ENCODE measurements at regions not wholly inside any gene's neighbourhood (a gene's known extent, or its start where the extent isn't known, plus 50 kb on each side); places are given as distances from the start of the nearest gene placed in this dataset.

DNA sequence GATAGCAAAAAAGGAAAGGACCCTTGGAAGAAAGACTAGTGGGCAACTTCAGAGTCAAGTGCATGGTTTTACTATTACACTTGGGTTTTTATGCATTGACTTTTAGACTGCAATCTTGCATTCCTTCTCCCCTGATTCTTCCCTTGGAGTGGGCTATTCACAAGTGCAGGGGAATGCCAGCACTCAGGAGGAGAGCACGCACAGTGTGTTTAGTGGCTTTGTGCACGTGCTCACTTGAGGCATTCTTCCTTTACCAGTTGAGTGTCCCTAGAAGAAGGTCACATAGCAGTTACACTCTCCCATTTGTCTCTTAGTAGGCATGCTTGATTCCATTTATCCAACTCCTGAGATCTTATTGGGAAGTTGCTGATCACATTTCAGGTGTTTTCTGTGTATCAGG, 351.1 kb upstream of the HSFY2 start:
- no peaks in the 10 kb centered on the region for H3K27me3 ChIP-seq (ENCODE audit: control insufficient read depth in 4 of 4, insufficient read depth in 4 of 4, low read length in 3 of 4)
- H3K4me1 ChIP-seq (ENCODE audit: control insufficient read depth in 4 of 4, insufficient read depth in 4 of 4, low read length in 3 of 4), result no peaks in the 10 kb centered on the region
- TF ChIP-seq RAD21 (IDR thresholded peaks at IDR 0.05) (no peak), JUND (IDR thresholded peaks at IDR 0.05) (no peak), ATF3 (IDR thresholded peaks at IDR 0.05) (no peak), YY1 (IDR thresholded peaks at IDR 0.05) (no peak), HNF4A (conservative IDR thresholded peaks at IDR 0.05) (no peak), EGR1 (IDR thresholded peaks at IDR 0.05; ENCODE audit: low read depth in 2 of 2) (no peak), REST (IDR thresholded peaks at IDR 0.05) (no peak), FOXA2 (IDR thresholded peaks at IDR 0.05) (no peak), SP1 (IDR thresholded peaks at IDR 0.05) (no peak), TAF1 (conservative IDR thresholded peaks at IDR 0.05) (no peak), ZBTB33 (IDR thresholded peaks at IDR 0.05) (no peak), FOXA1 (IDR thresholded peaks at IDR 0.05) (no peak)
- TF ChIP-seq, protein P1, sequence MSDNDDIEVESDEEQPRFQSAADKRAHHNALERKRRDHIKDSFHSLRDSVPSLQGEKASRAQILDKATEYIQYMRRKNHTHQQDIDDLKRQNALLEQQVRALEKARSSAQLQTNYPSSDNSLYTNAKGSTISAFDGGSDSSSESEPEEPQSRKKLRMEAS (IDR thresholded peaks at IDR 0.05), result no peak
- TF ChIP-seq, protein P2, sequence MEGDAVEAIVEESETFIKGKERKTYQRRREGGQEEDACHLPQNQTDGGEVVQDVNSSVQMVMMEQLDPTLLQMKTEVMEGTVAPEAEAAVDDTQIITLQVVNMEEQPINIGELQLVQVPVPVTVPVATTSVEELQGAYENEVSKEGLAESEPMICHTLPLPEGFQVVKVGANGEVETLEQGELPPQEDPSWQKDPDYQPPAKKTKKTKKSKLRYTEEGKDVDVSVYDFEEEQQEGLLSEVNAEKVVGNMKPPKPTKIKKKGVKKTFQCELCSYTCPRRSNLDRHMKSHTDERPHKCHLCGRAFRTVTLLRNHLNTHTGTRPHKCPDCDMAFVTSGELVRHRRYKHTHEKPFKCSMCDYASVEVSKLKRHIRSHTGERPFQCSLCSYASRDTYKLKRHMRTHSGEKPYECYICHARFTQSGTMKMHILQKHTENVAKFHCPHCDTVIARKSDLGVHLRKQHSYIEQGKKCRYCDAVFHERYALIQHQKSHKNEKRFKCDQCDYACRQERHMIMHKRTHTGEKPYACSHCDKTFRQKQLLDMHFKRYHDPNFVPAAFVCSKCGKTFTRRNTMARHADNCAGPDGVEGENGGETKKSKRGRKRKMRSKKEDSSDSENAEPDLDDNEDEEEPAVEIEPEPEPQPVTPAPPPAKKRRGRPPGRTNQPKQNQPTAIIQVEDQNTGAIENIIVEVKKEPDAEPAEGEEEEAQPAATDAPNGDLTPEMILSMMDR (IDR thresholded peaks at IDR 0.05; ENCODE audit: low read depth, low read length, missing input control), result no peak
- H3K9ac ChIP-seq (ENCODE audit: low read depth in 1 of 2, low read length in 2 of 2), result no peak overlapping the region
- H3K4me3 ChIP-seq (ENCODE audit: low read depth in 1 of 3, low read length in 3 of 3), result no peak overlapping the region
- no peak overlapping the region for H3K27ac ChIP-seq (ENCODE audit: low read depth in 1 of 2, low read length in 2 of 2)
- WGBS, result 92% methylated on average over 2 of the region's 2 CpGs
- DNase-seq (ENCODE audit: low spot score), result no peak
- H3K36me3 ChIP-seq (ENCODE audit: control insufficient read depth in 4 of 4, insufficient read depth in 3 of 4, low read depth in 1 of 4, low read length in 3 of 4), result no peaks in the 10 kb centered on the region
- H3K9me3 ChIP-seq (ENCODE audit: control insufficient read depth in 4 of 4, low read length in 3 of 4), result no peaks in the 10 kb centered on the region

DNA sequence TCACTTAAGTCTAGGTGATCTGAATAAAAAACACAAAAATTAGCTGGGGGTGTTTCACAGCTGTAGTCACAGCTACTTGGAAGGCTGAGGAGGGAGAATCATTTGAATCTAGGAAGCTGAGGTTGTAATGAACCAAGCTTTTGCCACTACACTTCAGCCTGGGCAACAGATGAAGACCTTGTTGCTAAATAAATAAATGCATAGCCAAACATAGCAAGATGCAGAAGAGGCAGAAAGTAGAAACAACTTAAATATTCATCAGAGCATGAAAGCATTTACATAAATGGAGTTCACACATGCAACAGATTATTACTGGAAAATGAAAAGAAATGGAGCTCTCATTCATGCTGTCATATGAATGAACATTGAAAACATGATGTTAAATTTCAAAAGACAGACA, 348.9 kb upstream of the HSFY2 start:
- H3K27me3 ChIP-seq (ENCODE audit: control insufficient read depth in 4 of 4, insufficient read depth in 4 of 4, low read length in 3 of 4), result no peaks in the 10 kb centered on the region
- TF ChIP-seq FOXA1 (IDR thresholded peaks at IDR 0.05), result no peak
- no peak for TF ChIP-seq SP1 (IDR thresholded peaks at IDR 0.05)
- no peak for TF ChIP-seq JUND (IDR thresholded peaks at IDR 0.05)
- no peak for TF ChIP-seq EGR1 (IDR thresholded peaks at IDR 0.05; ENCODE audit: low read depth in 2 of 2)
- no peak for TF ChIP-seq NR2F2 (IDR thresholded peaks at IDR 0.05)
- TF ChIP-seq, protein P2 (IDR thresholded peaks at IDR 0.05; ENCODE audit: low read depth, low read length, missing input control), result no peak
- TF ChIP-seq, protein P1 (IDR thresholded peaks at IDR 0.05), result no peak
- no peak for TF ChIP-seq ATF3 (IDR thresholded peaks at IDR 0.05)
- TF ChIP-seq YY1 (IDR thresholded peaks at IDR 0.05), result no peak
- TF ChIP-seq HNF4A (conservative IDR thresholded peaks at IDR 0.05), result no peak
- no peak for TF ChIP-seq TAF1 (conservative IDR thresholded peaks at IDR 0.05)
- no peak for TF ChIP-seq GABPA (IDR thresholded peaks at IDR 0.05 in 1 of 2, conservative IDR thresholded peaks at IDR 0.05 in 1 of 2)
- TF ChIP-seq FOXA2 (IDR thresholded peaks at IDR 0.05), result no peak
- DNase-seq (ENCODE audit: low spot score), result no peak
- H3K9me3 ChIP-seq (ENCODE audit: control insufficient read depth in 4 of 4, low read length in 3 of 4), result no peaks in the 10 kb centered on the region
- no peaks in the 10 kb centered on the region for H3K36me3 ChIP-seq (ENCODE audit: control insufficient read depth in 4 of 4, insufficient read depth in 3 of 4, low read depth in 1 of 4, low read length in 3 of 4)
- H3K4me3 ChIP-seq (ENCODE audit: low read depth in 1 of 3, low read length in 3 of 3), result no peak overlapping the region
- no peaks in the 10 kb centered on the region for H3K4me1 ChIP-seq (ENCODE audit: control insufficient read depth in 4 of 4, insufficient read depth in 4 of 4, low read length in 3 of 4)
- no peak overlapping the region for H3K9ac ChIP-seq (ENCODE audit: low read depth in 1 of 2, low read length in 2 of 2)
- H3K27ac ChIP-seq (ENCODE audit: low read depth in 1 of 2, low read length in 2 of 2), result no peak overlapping the region

Data from liver (tissue), 8 donors.